ENCODE measurements at regions not wholly inside any gene's neighbourhood (a gene's known extent, or its start where the extent isn't known, plus 50 kb on each side); places are given as distances from the start of the nearest gene placed in this dataset.

DNA sequence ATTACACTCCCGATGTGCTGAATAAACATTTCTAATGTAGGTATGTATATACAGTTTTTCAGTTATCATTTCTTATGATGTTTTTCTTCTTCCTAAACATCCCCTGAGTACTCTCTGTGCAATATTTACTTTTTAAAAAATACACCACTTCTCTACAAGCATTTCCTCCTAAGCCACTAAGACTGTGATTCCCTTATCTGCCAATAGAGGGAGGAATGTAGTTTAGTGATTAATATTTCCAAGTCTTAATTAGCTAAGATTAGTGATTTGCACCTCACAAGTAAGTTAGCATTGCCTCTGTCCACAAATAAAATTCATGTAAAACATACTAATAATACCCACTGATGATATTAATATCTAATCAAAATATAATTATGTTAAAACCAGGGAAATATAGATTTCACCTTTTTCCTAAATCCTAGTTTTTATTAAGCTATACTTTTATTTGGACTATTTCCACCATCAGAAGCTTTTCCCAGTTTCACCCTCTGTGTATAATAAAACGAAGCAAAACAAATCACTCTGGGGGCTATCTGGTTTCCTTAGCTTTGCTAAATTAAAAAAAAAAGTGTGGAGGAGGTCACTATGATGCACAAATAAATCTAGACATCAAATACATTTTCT is 909.1 kb downstream of the FAT4 start:
- no peak for ATAC-seq (ENCODE audit: low FRiP score)
- TF ChIP-seq, protein P1, sequence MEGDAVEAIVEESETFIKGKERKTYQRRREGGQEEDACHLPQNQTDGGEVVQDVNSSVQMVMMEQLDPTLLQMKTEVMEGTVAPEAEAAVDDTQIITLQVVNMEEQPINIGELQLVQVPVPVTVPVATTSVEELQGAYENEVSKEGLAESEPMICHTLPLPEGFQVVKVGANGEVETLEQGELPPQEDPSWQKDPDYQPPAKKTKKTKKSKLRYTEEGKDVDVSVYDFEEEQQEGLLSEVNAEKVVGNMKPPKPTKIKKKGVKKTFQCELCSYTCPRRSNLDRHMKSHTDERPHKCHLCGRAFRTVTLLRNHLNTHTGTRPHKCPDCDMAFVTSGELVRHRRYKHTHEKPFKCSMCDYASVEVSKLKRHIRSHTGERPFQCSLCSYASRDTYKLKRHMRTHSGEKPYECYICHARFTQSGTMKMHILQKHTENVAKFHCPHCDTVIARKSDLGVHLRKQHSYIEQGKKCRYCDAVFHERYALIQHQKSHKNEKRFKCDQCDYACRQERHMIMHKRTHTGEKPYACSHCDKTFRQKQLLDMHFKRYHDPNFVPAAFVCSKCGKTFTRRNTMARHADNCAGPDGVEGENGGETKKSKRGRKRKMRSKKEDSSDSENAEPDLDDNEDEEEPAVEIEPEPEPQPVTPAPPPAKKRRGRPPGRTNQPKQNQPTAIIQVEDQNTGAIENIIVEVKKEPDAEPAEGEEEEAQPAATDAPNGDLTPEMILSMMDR (IDR thresholded peaks at IDR 0.05) = no peak

DNA sequence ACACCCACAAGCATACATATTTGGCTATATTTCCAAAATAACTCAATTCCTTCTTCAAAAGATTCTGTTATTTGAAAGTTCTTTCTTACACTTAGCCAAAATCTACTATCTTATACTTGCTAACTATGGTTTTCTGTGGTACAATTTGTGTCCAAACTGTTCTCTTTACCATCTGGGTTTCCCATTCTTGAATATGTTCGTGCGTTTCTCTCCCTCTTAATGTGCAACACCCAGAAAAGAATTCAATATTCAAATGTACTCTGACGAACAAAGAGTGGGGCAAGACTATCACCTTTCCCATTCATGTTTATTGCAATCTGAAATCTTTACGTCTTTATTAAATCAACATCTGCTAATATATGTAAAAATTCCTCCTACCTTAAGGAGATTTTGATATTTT is 912.7 kb downstream of the FAT4 start:
- ATAC-seq (ENCODE audit: low FRiP score) (no peak), DNase-seq (ENCODE audit: low spot score) (no peak)
- TF ChIP-seq, protein P1 (IDR thresholded peaks at IDR 0.05) = no peak

More for the DNA sequence above, 909.1 kb downstream of the FAT4 start:
- no peak for DNase-seq (ENCODE audit: low spot score)

DNA sequence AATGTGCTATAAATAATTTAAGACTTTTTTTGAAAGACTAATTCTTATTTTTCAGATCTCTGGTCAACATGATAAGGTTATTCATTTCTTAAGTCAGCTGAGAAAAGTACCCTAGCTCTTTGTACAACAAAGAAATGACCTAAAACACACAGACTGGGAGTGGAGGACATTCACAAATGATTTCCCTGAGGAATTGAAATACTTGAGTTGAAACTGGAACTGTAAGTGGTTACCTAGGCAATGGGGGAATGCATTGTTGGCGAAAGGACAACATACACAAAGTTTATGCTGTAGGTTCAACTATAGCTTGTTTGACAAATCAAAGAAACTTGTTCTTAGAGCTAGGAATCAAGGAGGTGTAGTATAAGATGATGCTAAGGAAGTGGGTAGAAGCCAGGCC is 915.5 kb downstream of the FAT4 start:
- DNase-seq (ENCODE audit: low spot score) = no peak
- TF ChIP-seq, protein P1 (IDR thresholded peaks at IDR 0.05) = no peak
- ATAC-seq (ENCODE audit: low FRiP score) = no peak

DNA sequence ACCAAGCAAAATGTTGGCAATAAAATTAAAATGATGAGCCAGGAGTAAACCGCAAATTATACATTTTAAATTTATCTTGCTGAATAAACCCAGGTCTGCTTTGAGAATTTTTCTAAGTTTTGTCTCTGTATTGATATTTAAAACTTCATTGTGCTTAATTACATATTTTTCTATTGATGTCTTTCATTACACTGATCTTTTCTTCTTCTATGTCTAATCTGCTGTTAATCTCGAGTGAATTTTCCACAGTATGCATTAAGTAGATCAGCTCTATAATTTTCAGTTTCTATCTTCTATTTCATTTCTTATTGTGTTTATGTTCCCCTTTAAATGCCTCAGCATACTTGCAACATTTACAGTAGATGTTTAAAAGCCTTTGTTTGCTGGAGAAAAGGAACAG is 918.7 kb downstream of the FAT4 start:
- ATAC-seq (ENCODE audit: low FRiP score) (no peak), DNase-seq (ENCODE audit: low spot score) (no peak)
- TF ChIP-seq, protein P1 (IDR thresholded peaks at IDR 0.05) = no peak

DNA sequence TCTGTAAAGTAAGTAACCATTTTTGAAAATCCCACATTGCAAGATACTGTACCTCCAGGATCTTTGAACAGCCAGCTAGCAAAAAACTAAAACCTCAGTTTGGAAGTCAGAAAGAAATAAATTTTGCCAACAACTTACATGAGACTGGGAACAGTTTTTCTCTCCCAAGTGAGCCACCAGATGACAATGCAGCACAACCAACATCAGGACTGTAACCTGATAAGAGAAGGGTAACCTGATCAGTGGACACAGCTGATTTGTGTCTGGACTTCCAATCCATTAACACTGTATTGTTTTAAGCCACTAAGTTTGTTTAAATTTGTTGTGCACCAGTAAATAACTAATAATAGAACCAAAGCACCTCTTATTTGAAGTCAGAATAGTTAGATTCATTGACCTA is 923.3 kb downstream of the FAT4 start:
- TF ChIP-seq, protein P1 (IDR thresholded peaks at IDR 0.05) = no peak
- no peak for DNase-seq (ENCODE audit: low spot score)
- ATAC-seq (ENCODE audit: low FRiP score) = no peak

DNA sequence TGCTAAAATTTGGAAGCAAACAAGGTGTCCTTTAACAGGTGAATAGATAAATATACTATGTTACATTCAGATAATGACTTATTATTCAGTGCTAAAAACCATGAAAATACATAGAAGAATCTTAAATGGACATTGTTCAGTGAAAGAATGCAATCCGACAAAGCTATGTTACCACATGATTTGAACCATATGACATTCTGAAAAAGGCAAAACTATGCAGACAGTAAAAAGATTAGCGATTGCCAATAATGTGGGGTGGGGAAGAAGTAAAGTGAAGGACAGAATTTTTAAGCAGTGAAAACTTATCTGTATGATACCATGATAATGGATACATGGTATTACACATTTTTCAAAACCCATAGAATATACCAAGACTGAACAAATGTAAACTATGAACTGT is 926.9 kb downstream of the FAT4 start:
- no peak for ATAC-seq (ENCODE audit: low FRiP score)
- DNase-seq (ENCODE audit: low spot score) = no peak
- TF ChIP-seq, protein P1 (IDR thresholded peaks at IDR 0.05) = no peak

DNA sequence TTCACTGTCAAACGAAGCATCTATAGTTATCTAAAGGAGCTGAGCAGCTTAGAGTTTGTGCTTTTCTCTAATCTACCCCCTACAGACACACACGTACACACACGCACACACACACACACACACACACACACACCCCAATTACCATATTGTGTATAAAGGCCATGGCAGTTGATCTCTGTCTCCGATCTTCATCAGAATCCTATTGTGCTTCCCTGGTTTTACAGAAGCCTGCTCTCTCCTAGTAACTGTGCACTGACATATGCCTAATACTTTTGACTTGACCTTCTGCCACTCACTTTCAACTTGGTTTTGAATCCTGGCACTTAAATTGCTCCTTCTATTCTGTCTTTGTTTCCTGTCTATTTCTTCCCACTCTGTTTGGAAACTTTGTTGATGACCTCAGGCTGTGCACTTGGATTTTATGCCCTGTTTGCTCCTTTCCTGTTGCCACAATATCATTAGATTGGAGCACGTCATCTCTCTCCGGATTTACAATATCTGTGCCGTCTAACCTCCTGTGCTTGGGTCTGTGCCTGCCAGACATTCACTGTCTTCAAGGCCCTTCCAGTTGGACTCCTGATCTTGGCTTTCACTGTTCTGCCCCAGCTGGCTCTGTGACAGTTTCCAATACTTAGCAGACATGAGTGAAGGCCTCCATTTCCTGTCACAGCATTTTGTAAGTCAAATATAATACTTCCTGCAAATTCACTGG is 928.1 kb downstream of the FAT4 start:
- no peak for DNase-seq (ENCODE audit: low spot score)
- TF ChIP-seq, protein P1 (IDR thresholded peaks at IDR 0.05) = no peak
- ATAC-seq (ENCODE audit: low FRiP score) = no peak

Measured in omental fat pad (tissue), 3 donors.